ENCODE measurements at regions not wholly inside any gene's neighbourhood (a gene's known extent, or its start where the extent isn't known, plus 50 kb on each side); places are given as distances from the start of the nearest gene placed in this dataset.

DNA sequence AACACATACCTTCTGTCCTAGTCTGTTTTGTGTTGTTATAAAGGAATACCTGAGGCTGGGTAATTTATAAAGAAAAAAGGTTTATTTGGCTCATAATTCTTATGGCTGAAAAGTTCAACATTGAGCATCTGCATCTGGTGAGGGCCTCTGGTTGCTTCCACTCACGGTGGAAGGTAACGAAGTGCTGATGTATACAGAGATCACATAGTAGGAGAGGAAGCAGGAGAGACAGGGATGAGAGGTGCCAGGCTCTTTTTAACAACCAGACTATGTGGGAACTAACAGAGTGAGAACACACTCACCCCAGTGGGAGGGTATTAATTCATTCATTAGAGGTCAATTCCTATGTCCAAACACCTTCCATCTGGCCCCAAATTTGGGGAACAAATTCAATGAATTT is 463.8 kb downstream of the DSC3 start:
- H2BK20ac ChIP-seq (ENCODE audit: low read length): no peak overlapping the region
- H2AK5ac ChIP-seq (ENCODE audit: low read depth, low read length): no peak overlapping the region
- 70% methylated on average over 2 of the region's 2 CpGs; no CpG with 5 or more reads in 1 of the 2 experiments for WGBS, 2 experiments (ENCODE audit: extremely low coverage in 1 of 2, insufficient coverage in 1 of 2, insufficient read length in 1 of 2, insufficient replicate concordance in 2 of 2, low coverage in 1 of 2, low lambda C conversion rate in 2 of 2, missing lambda C conversion rate in 1 of 2)
- no peak overlapping the region for H2BK12ac ChIP-seq (ENCODE audit: low read depth, low read length)
- H3K4me3 ChIP-seq (ENCODE audit: extremely low read depth in 1 of 4, insufficient read depth in 2 of 4, low read depth in 3 of 4, low read length in 4 of 4): no peak overlapping the region
- no peak overlapping the region for H3K23ac ChIP-seq (ENCODE audit: insufficient read length)
- H3K36me3 ChIP-seq (ENCODE audit: control insufficient read depth in 2 of 4, insufficient read depth in 4 of 4, low read length in 3 of 4): no peaks in the 10 kb centered on the region
- H3K79me1 ChIP-seq (ENCODE audit: low read depth, low read length): no peaks in the 10 kb centered on the region
- H3K14ac ChIP-seq (ENCODE audit: insufficient read length): no peak overlapping the region
- no peak for FAIRE-seq
- no peaks in the 10 kb centered on the region; the same call in 1 of the 2 replicates for H3K23me2 ChIP-seq (ENCODE audit: low read depth, low read length)
- H3K56ac ChIP-seq (replicated peaks; ENCODE audit: insufficient read length, low read depth, low read length): no peak overlapping the region
- no peak overlapping the region for H4K8ac ChIP-seq (ENCODE audit: extremely low read depth, insufficient read depth, low read length)
- POLR2A ChIA-PET (ENCODE audit: partially characterized antibody): no interaction called here
- H3K4me2 ChIP-seq (ENCODE audit: insufficient read depth in 1 of 2, low read depth in 2 of 2, low read length in 2 of 2): no peak overlapping the region
- H3K27ac ChIP-seq (ENCODE audit: low read depth, low read length): no peak overlapping the region
- no peaks in the 10 kb centered on the region for H4K20me1 ChIP-seq (replicated peaks in 1 of 2; ENCODE audit: control insufficient read depth in 1 of 2, insufficient read depth in 2 of 2, low read length in 2 of 2)
- H3K9me3 ChIP-seq (ENCODE audit: insufficient read depth in 2 of 2, low read depth in 1 of 2, low read length in 1 of 2): no peaks in the 10 kb centered on the region
- no peak overlapping the region for H3K18ac ChIP-seq (ENCODE audit: extremely low read depth, low read length)
- no peak overlapping the region for H2BK5ac ChIP-seq (ENCODE audit: low read depth, low read length)
- H2BK120ac ChIP-seq (replicated peaks; ENCODE audit: low read depth, low read length): no peak overlapping the region
- no peak overlapping the region for H3K9ac ChIP-seq (replicated peaks in 1 of 4; ENCODE audit: extremely low read depth in 1 of 4, low read depth in 3 of 4, low read length in 3 of 4)
- no peak for DNase-seq (ENCODE audit: low read depth in 1 of 2, low spot score in 2 of 2)
- no peaks in the 10 kb centered on the region for H3K27me3 ChIP-seq (replicated peaks in 1 of 4; ENCODE audit: control insufficient read depth in 3 of 4, extremely low read depth in 1 of 4, insufficient read depth in 3 of 4, low read length in 3 of 4)
- no peaks in the 10 kb centered on the region for H3K4me1 ChIP-seq (replicated peaks in 1 of 4; ENCODE audit: control insufficient read depth in 3 of 4, insufficient read depth in 4 of 4, low read length in 3 of 4)
- 0 out of 2 replicates have a peak overlapping the region, but pooled peaks have one; percentile 66 for H2AFZ ChIP-seq (ENCODE audit: low read length)
- no peaks in the 10 kb centered on the region for H3K79me2 ChIP-seq (ENCODE audit: control insufficient read depth in 1 of 2, insufficient read depth in 2 of 2, low read length in 2 of 2)
- H2BK15ac ChIP-seq (ENCODE audit: low read length): no peak overlapping the region
- no peak overlapping the region for H3K4ac ChIP-seq (replicated peaks; ENCODE audit: insufficient read length, low read depth, low read length)
- TF ChIP-seq, protein P1, sequence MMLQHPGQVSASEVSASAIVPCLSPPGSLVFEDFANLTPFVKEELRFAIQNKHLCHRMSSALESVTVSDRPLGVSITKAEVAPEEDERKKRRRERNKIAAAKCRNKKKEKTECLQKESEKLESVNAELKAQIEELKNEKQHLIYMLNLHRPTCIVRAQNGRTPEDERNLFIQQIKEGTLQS (IDR thresholded peaks at IDR 0.05; ENCODE audit: insufficient read depth, low read depth, low read length): no peak
- no peak for TF ChIP-seq TAF1 (IDR thresholded peaks at IDR 0.05; ENCODE audit: low read depth, low read length)
- CTCF ChIA-PET (ENCODE audit: partially characterized antibody): no interaction called here
- no peak overlapping the region for H4K91ac ChIP-seq (replicated peaks; ENCODE audit: insufficient read length, low read length)
- H4K5ac ChIP-seq (ENCODE audit: insufficient read length, low read depth, low read length): no peak overlapping the region
